Thyroid gland (tissue), 4 donors: ENCODE measurements at regions not wholly inside any gene's neighbourhood (a gene's known extent, or its start where the extent isn't known, plus 50 kb on each side); places are given as distances from the start of the nearest gene placed in this dataset.

Source experiments
- CTCF ChIP-seq, 6 experiments: fragments of 200-600 bp in 3 of 6; fragments of 450-650 bp in 3 of 6; sonication (generic) in 3 of 6; IDR thresholded peaks; one replicate each; pipeline ENCODE4 v1.5.1; 2016 to 2019; ENCODE audit warnings: antibody characterized with exemption in 6 of 6, mild to moderate bottlenecking in 2 of 6, inconsistent platforms in 1 of 6, moderate library complexity in 1 of 6
- POLR2A ChIP-seq, 2 donors: fragments of 450-650 bp; IDR thresholded peaks; one replicate each; pipeline ENCODE4 v1.6.1; 2017; ENCODE audit warnings: antibody characterized with exemption in 2 of 2, mild to moderate bottlenecking in 2 of 2, moderate library complexity in 1 of 2

DNA sequence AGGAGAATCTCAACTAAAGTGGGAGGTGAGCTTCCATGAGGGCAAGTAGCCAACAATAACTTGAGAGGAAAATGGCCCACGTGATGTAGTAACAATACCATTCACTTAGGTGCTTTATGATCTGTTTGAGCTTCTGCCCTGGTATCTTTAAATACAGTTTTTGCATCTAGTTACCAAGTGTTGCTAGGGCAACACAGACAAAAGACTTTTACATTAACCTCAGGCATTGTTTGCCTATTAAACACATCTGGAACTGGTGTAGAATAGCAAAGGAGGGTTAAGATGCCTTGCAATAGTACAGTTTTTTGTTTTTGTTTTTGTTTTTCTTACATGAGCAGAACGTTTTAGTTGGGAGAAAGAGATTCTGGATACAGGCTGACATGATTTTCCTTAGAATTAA lies 97.7 kb upstream of the MTPN start:
- TF ChIP-seq POLR2A (IDR thresholded peaks at IDR 0.05) = no peak
- TF ChIP-seq CTCF (IDR thresholded peaks at IDR 0.05) = no peak
